NCI-H2081 (cell line): ENCODE measurements at regions not wholly inside any gene's neighbourhood (a gene's known extent, or its start where the extent isn't known, plus 50 kb on each side); places are given as distances from the start of the nearest gene placed in this dataset.
A peak's percentile ranks its signal among the peaks of the same experiment; 100 is the strongest.
"Not testable (repeated sequence)": the region's sequence is repeated elsewhere in the genome, so short reads cannot be mapped to it uniquely, and the experiment has no call there.

Source experiments
- DNase-seq, 2 experiments: peaks; one replicate each; lab custom pipeline; 2025; lab: John Stamatoyannopoulos, UW

- no peak for DNase-seq
Observed at GRCh38 chr16:64358291-64358690, 763.6 kb downstream of the CDH11 start.

- DNase-seq, result no peak
Observed at GRCh38 chr16:64356267-64356666, 765.6 kb downstream of the CDH11 start.

- no peak for DNase-seq
Observed at GRCh38 chr16:64352246-64352645, 769.6 kb downstream of the CDH11 start.

- no peak for DNase-seq
Observed at GRCh38 chr16:64351121-64351520, 770.7 kb downstream of the CDH11 start.

DNA sequence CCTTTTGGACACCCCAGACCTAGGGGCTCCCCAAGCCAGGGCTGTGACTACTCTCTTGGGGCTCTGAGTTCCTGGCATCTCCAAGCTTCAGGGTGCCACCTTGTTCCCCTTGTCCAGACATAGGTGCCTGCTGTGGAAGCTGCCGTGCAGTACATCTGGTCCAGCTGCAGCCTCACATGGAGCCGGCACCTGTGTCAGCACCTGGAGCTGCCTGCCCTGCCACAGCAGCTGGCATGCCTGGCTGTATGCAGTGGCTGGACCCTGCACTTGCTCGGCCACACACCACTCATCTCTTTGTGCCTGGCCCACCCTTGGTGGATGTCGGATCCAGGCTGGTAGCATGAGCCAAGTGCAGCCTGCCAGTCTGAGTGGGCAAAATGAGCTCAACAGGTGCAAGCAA, 775.8 kb downstream of the CDH11 start:
- no peak for DNase-seq

DNA sequence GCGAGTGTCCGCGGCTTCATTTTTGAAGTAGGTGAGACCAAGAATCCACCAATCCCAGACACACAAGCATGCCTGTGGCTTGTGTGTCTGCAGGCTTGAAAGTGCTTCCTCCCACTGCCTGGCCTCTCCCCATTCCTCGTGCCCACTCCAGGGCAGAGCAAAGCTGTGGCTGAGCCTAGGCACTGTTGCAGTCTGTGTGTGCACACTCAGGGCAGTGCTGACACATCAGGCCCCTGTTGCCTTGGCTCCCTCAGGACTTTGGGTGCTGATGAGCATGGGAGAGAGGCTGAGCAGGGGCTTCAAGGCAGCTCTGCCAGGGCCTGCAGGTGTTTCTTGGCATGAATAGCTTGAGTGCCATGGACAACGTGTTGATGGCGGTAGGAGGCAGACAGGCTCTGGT, 776.7 kb downstream of the CDH11 start:
- no peak for DNase-seq

DNA sequence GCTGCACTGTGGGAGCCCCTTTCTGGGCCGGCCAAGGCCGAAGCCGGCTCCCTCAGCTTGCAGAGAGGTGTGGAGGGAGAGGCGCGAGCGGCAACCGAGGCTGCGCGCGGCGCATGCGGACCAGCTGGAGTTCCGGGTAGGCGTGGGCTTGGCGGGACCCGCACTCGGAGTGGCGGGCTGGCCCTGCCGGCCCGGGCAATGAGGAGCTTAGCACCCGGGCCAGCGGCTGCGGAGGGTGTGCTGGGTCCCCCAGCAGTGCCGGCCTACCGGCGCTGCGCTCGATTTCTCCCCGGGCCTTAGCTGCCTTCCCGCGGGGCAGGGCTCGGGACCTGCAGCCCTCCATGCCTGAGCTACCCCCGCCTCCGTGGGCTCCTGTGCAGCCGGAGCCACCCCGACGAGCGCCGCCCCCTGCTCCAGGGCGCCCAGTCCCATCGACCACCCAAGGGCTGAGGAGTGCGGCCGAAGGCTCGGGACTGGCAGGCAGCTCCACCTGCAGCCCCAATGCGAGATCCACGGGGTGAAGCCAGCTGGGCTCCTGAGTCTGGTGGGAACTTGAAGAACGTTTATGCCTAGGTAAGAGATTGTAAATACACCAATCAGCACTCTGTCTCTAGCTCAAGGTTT, 777.9 kb downstream of the CDH11 start:
- DNase-seq, result not testable (repeated sequence)

DNA sequence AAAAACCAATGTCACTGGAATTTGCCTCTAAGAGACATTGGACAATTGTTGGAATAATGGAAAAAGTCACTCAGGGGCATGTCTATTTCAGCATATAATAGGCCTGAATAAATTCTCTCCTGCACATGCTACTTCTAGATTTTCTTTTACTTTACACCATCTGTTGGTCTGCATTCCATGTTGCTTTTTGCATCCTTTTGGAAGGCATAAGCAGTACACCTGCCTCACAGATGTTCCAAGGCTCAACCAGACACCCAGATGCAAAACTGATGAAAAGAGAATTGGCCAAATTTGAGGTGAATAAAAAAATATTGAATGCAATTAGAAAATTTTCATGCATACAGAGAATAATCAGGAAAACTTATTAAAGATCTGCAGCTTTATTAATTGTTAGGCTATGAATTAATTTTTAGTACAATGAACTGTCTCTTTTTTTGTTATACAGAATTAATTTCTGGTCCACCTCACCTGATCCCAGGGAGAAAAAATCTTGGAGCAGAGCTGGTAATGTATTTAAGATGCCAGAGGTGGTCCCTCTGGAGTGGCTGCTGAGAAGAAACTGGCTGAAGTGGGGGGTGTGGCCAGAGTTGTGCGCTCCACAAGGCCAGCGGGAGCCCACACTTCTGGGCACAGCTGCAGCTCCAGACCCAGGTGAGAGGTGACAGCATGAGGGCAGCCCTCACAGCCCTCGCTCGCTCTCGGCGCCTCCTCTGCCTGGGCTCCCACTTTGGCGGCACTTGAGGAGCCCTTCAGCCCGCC, 778.6 kb downstream of the CDH11 start:
- DNase-seq, result no peak

- DNase-seq, result not testable (repeated sequence)
Observed at GRCh38 chr16:64341336-64341735, 780.5 kb downstream of the CDH11 start.

DNA sequence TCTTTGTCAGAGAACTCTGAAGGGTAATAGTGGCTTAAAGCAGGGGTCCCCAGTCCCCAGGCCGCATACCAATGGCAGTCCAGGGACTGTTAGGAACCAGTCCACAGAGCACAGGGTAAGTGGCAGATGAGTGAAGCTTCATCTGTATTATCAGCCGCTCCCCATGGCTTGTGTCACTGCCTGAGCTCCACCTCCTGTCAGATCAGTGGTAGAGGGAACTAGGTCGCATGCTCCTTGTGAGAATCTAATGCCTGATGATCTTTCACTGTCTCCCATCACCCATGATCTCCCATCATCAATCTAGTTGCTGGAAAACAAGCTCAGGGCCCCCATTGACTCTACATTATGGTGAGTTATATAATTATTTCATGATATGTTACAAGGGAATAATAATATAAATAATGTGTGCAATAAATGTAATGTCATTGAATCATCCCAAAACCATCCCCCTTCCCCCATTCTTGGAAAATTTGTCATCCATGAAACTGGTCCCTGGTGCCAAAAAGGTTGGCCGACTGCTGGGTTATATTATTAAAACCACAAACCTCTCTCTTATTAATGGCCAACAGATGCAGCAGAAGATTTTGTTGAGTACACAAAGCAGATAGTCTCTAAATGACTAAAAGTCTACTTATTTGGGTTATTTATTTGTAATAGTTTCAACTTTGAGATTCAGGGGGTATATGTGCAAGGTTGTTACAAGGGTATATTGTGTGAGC, 782.7 kb downstream of the CDH11 start:
- DNase-seq, result no peak

- no peak for DNase-seq
Observed at GRCh38 chr16:64321881-64322280, 800.0 kb downstream of the CDH11 start.

DNA sequence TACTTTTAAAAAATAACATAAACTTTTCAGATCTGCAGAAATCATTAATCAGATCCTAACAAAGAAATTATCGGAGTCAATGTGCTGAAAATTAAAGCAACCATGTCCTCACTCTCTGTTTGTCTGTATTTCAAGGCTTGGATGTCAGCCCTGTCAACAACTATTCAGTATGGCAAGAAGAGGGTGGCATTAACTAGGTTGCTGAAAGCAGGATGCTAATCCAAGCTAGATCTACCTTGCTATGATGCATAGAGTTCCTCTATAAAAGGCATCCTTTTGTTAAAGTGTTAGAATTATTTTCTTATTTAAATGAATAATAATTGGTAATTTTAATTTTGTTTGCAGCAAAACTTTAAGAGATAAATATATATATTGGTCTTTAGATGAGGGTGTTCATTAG, 800.8 kb downstream of the CDH11 start:
- no peak for DNase-seq

DNA sequence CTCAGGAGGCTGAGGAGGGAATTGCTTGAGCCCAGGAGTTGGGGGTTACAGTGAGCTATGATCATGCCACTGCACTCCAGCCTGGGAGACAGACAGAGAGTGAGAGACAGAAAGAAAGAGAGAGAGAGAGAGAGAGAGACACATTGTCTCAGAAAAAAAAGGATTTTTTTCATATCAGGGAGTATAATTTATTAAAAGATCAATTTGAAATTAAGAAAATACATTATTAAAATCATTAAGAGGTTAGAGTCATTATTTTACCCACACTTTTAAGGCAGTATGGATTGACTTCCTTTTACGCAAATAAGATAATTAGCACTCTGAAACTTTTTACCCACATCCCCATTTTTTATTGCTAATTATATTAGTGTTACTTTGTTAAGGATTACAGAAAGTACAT, 804.3 kb downstream of the CDH11 start:
- DNase-seq, result no peak

GRCh38 chr16:64313726-64314125, 808.1 kb downstream of the CDH11 start:
- DNase-seq, result no peak

DNA sequence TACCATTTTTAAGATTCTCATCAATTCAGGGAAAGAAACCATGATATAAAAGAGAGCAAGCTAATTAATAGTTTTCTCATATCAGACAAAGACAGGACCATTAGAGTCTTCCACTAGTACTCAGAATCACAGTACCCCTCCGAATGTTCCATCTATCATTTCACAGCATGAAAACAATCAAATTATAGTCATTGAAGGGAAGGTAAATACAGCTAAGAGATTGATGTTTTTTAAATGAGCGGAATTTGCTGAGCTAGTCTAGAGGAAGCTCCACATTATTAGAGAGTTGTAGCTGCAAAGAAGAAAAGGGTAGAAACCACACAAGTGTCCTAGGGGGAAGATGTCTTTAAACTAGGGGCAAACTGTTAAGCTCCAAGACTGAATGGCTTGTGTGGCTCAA, 808.9 kb downstream of the CDH11 start:
- peak; percentile 14 to 70 for DNase-seq

GRCh38 chr16:64312292-64312691, 809.6 kb downstream of the CDH11 start:
- DNase-seq, result no peak

DNA sequence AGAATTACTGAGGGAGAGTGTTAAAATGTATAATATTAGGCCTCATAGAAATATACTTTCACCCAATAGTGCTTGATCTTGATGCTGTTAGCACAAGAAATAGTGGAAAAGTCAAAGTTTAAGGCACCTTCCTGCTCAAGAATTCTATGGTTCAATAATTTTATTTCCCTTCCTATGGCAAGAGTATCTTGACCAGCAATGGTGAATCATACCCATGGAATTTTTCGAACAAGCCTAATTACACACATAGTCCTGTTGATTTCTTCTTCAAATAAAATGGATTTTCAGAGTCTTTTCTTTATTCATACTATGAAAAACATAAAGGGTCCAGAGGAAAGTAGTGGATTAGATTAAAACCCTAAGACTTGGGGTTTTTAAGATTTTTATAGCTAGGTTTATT, 810.6 kb downstream of the CDH11 start:
- no peak for DNase-seq

DNA sequence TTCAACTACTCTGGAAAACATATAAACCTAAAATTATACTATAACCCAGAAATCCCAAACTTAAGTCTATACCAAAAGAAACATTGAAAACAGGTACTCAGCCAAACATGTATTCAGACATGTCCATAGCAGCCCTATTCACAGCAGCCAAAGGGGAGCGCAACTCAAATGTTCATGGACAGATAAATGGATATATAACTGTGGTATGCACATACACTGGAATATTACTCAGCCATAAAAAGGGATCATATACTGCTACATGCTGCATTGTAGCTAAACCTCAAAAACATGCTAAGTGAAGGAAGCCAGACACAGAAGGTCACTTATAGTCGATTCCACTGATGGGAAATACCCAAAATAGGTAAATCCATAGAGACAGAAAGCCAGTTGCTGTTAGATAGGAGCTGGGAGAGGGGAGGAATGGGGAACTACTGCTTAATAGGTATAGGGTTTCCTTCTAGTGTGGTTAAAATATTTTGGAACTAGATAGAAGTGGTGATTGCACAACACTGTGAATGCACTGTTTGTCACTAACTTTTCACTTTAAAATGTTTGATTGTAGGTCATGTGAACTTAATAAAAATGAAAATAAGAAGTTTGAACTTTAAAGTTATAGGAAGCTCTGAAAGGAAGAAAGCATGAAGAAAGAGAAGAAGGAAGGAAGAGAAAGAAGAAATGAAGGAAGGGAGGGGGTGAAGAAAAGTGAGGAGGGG, 812.3 kb downstream of the CDH11 start:
- no peak for DNase-seq

GRCh38 chr16:64308721-64309120, 813.1 kb downstream of the CDH11 start:
- no peak for DNase-seq

- DNase-seq, result no peak
Observed at GRCh38 chr16:64307431-64307830, 814.4 kb downstream of the CDH11 start.

GRCh38 chr16:64305663-64306062, 816.2 kb downstream of the CDH11 start:
- no peak for DNase-seq

DNA sequence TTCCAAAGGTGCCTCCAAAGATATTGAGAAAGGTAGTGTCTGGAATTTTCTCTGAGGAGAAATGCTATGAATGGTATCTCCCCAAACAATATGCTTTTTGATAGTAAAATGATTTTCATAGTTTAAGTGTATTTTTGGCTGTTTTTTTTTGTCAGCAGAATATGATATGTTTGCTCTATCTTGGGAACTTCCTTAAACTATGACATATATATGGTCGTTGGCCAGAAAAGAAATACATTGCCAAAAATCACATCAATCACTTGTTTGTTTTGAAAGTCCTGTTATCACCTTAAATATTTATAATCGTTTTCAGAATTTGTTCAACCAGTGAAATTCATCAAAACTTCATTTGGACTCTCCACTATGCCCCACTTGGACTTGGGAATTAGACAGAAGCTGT, 816.9 kb downstream of the CDH11 start:
- DNase-seq, result no peak

- peak in 1 of 2 experiments; percentile 61 for DNase-seq
Observed at GRCh38 chr16:64304396-64304795, 817.5 kb downstream of the CDH11 start.
